Tibial artery (tissue), 4 donors: ENCODE measurements at regions not wholly inside any gene's neighbourhood (a gene's known extent, or its start where the extent isn't known, plus 50 kb on each side); places are given as distances from the start of the nearest gene placed in this dataset.

Experiments
- DNase-seq, 2 donors: peaks; one replicate each; pipeline ENCODE4 v3.0.0-alpha.2; 2019
- H3K27ac ChIP-seq, 2 donors: fragments of 200-600 bp; sonication (generic) in 1 of 2; 1 replicate in 1 of 2; 2 replicates in 1 of 2; pipeline ENCODE4 v1.5.1; 2018 to 2019; ENCODE audit warnings: mild to moderate bottlenecking in 1 of 2
- H3K27me3 ChIP-seq, 2 donors: fragments of 200-600 bp; sonication (generic) in 1 of 2; one replicate each; pipeline versions ENCODE4 v1.5.1 to v1.6.0; 2016 to 2019
- H3K36me3 ChIP-seq, 3 donors: fragments of 200-600 bp; sonication (generic) in 2 of 3; one replicate each; pipeline ENCODE4 v1.5.1; 2016 to 2019; ENCODE audit warnings: mild to moderate bottlenecking in 2 of 3
- H3K4me1 ChIP-seq, 4 donors: fragments of 200-600 bp; sonication (generic) in 2 of 4; 1 replicate in 3 of 4; 2 replicates in 1 of 4; pipeline ENCODE4 v1.5.1; 2016 to 2019
- H3K4me3 ChIP-seq, 2 donors: fragments of 200-600 bp; sonication (generic) in 1 of 2; 1 replicate in 1 of 2; 2 replicates in 1 of 2; pipeline ENCODE4 v1.5.1; 2018 to 2019; ENCODE audit warnings: mild to moderate bottlenecking in 2 of 2
- H3K9me3 ChIP-seq, 3 donors: fragments of 200-600 bp; sonication (generic) in 1 of 3; one replicate each; pipeline ENCODE4 v1.5.1; 2016 to 2019
- intact Hi-C: fragments of 100-400 bp; cut with DNase I; formaldehyde crosslinking; loops from one replicate; pipeline ENCODE4 v1.15.0; 2023; ENCODE audit warnings: low total_unique reads
- TF ChIP-seq, protein P1 (sequence below), 2 experiments: fragments of 200-600 bp in 1 of 2; fragments of 450-650 bp in 1 of 2; IDR thresholded peaks; one replicate each; pipeline ENCODE4 v1.5.1; 2017 to 2019; ENCODE audit warnings: antibody characterized with exemption in 2 of 2, mild to moderate bottlenecking in 1 of 2, moderate library complexity in 1 of 2

DNA sequence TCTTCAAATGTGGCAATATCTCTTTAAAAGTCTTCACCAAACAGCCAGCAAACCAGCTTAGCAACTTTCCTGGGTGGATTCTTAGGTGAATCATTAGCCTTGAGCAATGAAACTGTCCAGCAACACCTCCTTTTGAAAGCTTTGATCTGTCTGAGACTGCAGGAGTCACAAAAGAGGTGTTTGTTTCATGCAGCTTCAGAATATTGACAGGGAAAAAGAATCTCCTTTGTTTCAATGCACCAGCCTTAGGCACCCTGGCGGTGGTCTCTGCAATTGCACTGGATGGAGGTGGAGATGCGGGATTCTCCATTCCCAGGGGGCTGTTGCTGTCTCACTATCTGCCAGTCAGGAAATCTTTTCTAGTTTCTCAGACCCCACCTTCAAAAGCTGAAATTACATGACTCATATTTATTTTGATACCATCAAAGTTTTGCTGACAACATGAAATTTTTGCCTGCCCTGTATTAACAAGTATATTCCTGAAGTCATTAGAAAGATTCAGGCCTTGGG, 76.0 kb upstream of the DSG1 start:
- no peaks in the 10 kb centered on the region for H3K36me3 ChIP-seq
- H3K27me3 ChIP-seq, result no peaks in the 10 kb centered on the region
- no peaks in the 10 kb centered on the region for H3K9me3 ChIP-seq
- intact Hi-C loops, result no loop called here
- H3K27ac ChIP-seq, result no peak overlapping the region
- no peak overlapping the region for H3K4me3 ChIP-seq
- TF ChIP-seq, protein P1, sequence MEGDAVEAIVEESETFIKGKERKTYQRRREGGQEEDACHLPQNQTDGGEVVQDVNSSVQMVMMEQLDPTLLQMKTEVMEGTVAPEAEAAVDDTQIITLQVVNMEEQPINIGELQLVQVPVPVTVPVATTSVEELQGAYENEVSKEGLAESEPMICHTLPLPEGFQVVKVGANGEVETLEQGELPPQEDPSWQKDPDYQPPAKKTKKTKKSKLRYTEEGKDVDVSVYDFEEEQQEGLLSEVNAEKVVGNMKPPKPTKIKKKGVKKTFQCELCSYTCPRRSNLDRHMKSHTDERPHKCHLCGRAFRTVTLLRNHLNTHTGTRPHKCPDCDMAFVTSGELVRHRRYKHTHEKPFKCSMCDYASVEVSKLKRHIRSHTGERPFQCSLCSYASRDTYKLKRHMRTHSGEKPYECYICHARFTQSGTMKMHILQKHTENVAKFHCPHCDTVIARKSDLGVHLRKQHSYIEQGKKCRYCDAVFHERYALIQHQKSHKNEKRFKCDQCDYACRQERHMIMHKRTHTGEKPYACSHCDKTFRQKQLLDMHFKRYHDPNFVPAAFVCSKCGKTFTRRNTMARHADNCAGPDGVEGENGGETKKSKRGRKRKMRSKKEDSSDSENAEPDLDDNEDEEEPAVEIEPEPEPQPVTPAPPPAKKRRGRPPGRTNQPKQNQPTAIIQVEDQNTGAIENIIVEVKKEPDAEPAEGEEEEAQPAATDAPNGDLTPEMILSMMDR (IDR thresholded peaks at IDR 0.05), result peak in 1 of 2 experiments; percentile 9
- H3K4me1 ChIP-seq, result no peaks in the 10 kb centered on the region
- DNase-seq, result no peak

- TF ChIP-seq, protein P1 (IDR thresholded peaks at IDR 0.05), result no peak
- intact Hi-C loops, result no loop called here
- Histone ChIP-seq H3K27ac (no peak overlapping the region), H3K4me1 (no peaks in the 10 kb centered on the region), H3K4me3 (no peak overlapping the region), H3K27me3 (no peaks in the 10 kb centered on the region), H3K36me3 (no peaks in the 10 kb centered on the region), H3K9me3 (no peaks in the 10 kb centered on the region)
- no peak for DNase-seq
These were observed 74.0 kb upstream of the DSG1 start for GRCh38 chr18:31243740-31244512.

- H3K36me3 ChIP-seq, result no peaks in the 10 kb centered on the region
- H3K9me3 ChIP-seq, result no peaks in the 10 kb centered on the region
- no peak overlapping the region for H3K4me3 ChIP-seq
- TF ChIP-seq, protein P1 (IDR thresholded peaks at IDR 0.05), result no peak
- no peak overlapping the region for H3K27ac ChIP-seq
- no peaks in the 10 kb centered on the region for H3K4me1 ChIP-seq
- H3K27me3 ChIP-seq, result no peaks in the 10 kb centered on the region
- no peak for DNase-seq
- intact Hi-C loops, result no loop called here
These were observed 73.1 kb upstream of the DSG1 start for GRCh38 chr18:31244771-31245394.

GRCh38 chr18:31245820-31246219, 72.1 kb upstream of the DSG1 start:
- Histone ChIP-seq H3K4me1 (peaks cover 0 to 2% (median 0%) of the 10 kb centered on the region in 4 donors), H3K4me3 (no peak overlapping the region), H3K27ac (no peak overlapping the region), H3K9me3 (no peaks in the 10 kb centered on the region), H3K36me3 (no peaks in the 10 kb centered on the region), H3K27me3 (no peaks in the 10 kb centered on the region)
- TF ChIP-seq, protein P1 (IDR thresholded peaks at IDR 0.05), result no peak
- intact Hi-C loops, result no loop called here
- no peak for DNase-seq

DNA sequence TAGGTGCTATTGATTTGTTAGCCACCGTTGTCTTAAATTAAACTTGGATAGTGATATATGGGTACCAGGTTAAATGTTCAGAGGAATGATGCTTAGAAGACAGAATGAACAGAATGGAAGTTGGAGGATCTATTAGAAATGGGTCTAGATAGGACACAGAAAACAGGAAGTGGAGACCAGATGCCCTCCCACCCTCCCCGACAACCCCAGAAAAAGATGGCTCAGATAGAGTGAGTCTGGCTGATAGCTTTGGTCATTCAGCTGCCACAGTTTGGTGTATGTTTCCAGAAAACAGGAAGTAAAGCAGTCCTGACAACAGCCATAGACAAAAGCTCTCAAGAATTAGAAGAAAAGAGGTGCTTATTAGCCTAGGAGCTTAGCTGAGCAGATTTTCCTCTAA, 71.5 kb upstream of the DSG1 start:
- no peak overlapping the region for H3K4me3 ChIP-seq
- no peaks in the 10 kb centered on the region for H3K27me3 ChIP-seq
- H3K27ac ChIP-seq, result no peak overlapping the region
- H3K9me3 ChIP-seq, result no peaks in the 10 kb centered on the region
- TF ChIP-seq, protein P1 (IDR thresholded peaks at IDR 0.05), result no peak
- no peak for DNase-seq
- intact Hi-C loops, result no loop called here
- no peaks in the 10 kb centered on the region for H3K36me3 ChIP-seq
- H3K4me1 ChIP-seq, result peaks cover 0 to 9% (median 0%) of the 10 kb centered on the region in 4 donors
